ENCODE measurements at regions not wholly inside any gene's neighbourhood (a gene's known extent, or its start where the extent isn't known, plus 50 kb on each side); places are given as distances from the start of the nearest gene placed in this dataset.

DNA sequence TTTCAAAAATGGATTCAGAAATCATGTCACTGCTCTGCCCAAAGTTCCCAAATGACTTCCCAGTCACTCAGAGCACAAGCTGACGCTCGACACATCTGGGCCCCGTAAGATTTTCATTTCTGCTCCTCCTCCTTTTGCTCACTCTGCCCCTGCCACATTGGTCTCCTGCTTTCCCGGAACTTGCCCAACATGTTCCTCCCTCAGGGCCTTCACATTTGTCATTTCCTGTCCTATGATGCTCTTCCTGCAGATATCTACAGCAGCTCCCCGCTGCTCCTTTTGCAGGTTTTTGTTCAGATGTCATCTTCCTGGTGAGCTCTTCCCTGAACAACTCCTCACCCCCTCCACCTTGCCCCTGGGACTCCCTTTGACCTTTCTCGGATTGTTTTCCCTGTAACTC, 58.5 kb upstream of the IVNS1ABP start:
- peak overlapping the region; percentile 20 for H3K4me2 ChIP-seq (ENCODE audit: insufficient read depth, low read length)
- TF ChIP-seq EZH2 (IDR thresholded peaks at IDR 0.05; ENCODE audit: borderline replicate concordance, low read depth, low read length, severe bottlenecking), result no peak
- peak; percentile 45 for TF ChIP-seq GATA2 (IDR thresholded peaks at IDR 0.05; ENCODE audit: insufficient read depth, insufficient read length, low read depth, low read length)
- TF ChIP-seq MYC (IDR thresholded peaks at IDR 0.05; ENCODE audit: low read depth, low read length), result no peak
- no peak for TF ChIP-seq JUN (IDR thresholded peaks at IDR 0.05; ENCODE audit: borderline replicate concordance, insufficient read depth, insufficient read length, low read depth)
- TF ChIP-seq, protein P1, sequence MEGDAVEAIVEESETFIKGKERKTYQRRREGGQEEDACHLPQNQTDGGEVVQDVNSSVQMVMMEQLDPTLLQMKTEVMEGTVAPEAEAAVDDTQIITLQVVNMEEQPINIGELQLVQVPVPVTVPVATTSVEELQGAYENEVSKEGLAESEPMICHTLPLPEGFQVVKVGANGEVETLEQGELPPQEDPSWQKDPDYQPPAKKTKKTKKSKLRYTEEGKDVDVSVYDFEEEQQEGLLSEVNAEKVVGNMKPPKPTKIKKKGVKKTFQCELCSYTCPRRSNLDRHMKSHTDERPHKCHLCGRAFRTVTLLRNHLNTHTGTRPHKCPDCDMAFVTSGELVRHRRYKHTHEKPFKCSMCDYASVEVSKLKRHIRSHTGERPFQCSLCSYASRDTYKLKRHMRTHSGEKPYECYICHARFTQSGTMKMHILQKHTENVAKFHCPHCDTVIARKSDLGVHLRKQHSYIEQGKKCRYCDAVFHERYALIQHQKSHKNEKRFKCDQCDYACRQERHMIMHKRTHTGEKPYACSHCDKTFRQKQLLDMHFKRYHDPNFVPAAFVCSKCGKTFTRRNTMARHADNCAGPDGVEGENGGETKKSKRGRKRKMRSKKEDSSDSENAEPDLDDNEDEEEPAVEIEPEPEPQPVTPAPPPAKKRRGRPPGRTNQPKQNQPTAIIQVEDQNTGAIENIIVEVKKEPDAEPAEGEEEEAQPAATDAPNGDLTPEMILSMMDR (IDR thresholded peaks at IDR 0.05; ENCODE audit: extremely low read depth in 1 of 2, insufficient read depth in 1 of 2, low read depth in 1 of 2, low read length in 2 of 2), result no peak
- TF ChIP-seq, protein P2, sequence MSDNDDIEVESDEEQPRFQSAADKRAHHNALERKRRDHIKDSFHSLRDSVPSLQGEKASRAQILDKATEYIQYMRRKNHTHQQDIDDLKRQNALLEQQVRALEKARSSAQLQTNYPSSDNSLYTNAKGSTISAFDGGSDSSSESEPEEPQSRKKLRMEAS (IDR thresholded peaks at IDR 0.05; ENCODE audit: insufficient read depth, insufficient read length), result no peak
- TF ChIP-seq POLR2AphosphoS5 (IDR thresholded peaks at IDR 0.05; ENCODE audit: insufficient read depth, low read depth, low read length), result peak; percentile 50
- peak; percentile 53 for TF ChIP-seq POLR2A (IDR thresholded peaks at IDR 0.05; ENCODE audit: low read depth, low read length)
- peak; percentile 54 for TF ChIP-seq FOS (IDR thresholded peaks at IDR 0.05; ENCODE audit: borderline replicate concordance, insufficient read depth, low read length)
- no peaks in the 10 kb centered on the region for H3K9me1 ChIP-seq (replicated peaks; ENCODE audit: control insufficient read depth, extremely low read depth, insufficient read depth, low read length)
- no TSS peak for BruUV-seq (replicated peaks)
- H3K27ac ChIP-seq (ENCODE audit: insufficient read depth, low read depth, low read length), result peak overlapping the region; percentile 97
- no peaks in the 10 kb centered on the region for H4K20me1 ChIP-seq (replicated peaks; ENCODE audit: control insufficient read depth, extremely low read depth, insufficient read depth, low read length)
- H3K9ac ChIP-seq (replicated peaks; ENCODE audit: extremely low read depth, insufficient read depth, low read length), result peak overlapping the region; percentile 85
- intact Hi-C loops (cut with micrococcal nuclease), result loop anchor here (10.0 kb wide), 1 partner anchor 1741 kb away; the partner anchor contains the start of gene ARPC5
- peaks cover 46% of the 10 kb centered on the region for H3K4me1 ChIP-seq (ENCODE audit: control insufficient read depth, extremely low read depth, insufficient read depth, low read length)
- dilution Hi-C loops (cut with MboI; ENCODE audit: extremely low pct_ligation_motif_present, low sequenced_read_pairs), result no loop called here
- CTCF ChIA-PET, result interaction anchor here (0.9 to 1.3 kb wide), 4 partner anchors 8 to 205 kb away, joined by 3 to 4 read pairs (median 4); no protein-coding TSS in a partner anchor
- H3K9me3 ChIP-seq (replicated peaks; ENCODE audit: control insufficient read depth, insufficient read depth, low read length), result no peaks in the 10 kb centered on the region
- peak overlapping the region; percentile 13 for H2AFZ ChIP-seq (ENCODE audit: low read depth, low read length)
- no peaks in the 10 kb centered on the region for H3K36me3 ChIP-seq (ENCODE audit: control insufficient read depth in 2 of 2, extremely low read depth in 1 of 2, insufficient read depth in 2 of 2, low read length in 2 of 2)
- H3K27me3 ChIP-seq (ENCODE audit: control insufficient read depth in 2 of 2, insufficient read depth in 2 of 2, low read length in 2 of 2), result no peaks in the 10 kb centered on the region
- H3K79me2 ChIP-seq (ENCODE audit: control insufficient read depth, insufficient read depth, low read length), result no peaks in the 10 kb centered on the region
- H3K4me3 ChIP-seq (replicated peaks in 1 of 3; ENCODE audit: insufficient read depth in 1 of 3, low read depth in 1 of 3, low read length in 3 of 3), result no peak overlapping the region
- FAIRE-seq (peak; percentile 46), DNase-seq (ENCODE audit: low read depth, low spot score) (peak; percentile 36)
- POLR2A ChIA-PET, result interaction anchor here (1.2 kb wide), 1 partner anchor 58 kb away, joined by 6 read pairs; the partner anchor contains the start of gene IVNS1ABP

Measured in endothelial cell of umbilical vein (primary cell).